Loucy (cell line): ENCODE measurements at regions not wholly inside any gene's neighbourhood (a gene's known extent, or its start where the extent isn't known, plus 50 kb on each side); places are given as distances from the start of the nearest gene placed in this dataset.

ENCODE experiments used
- CTCF ChIP-seq: fragments of 200-600 bp; sonication (generic); conservative IDR thresholded peaks from 2 replicates; pipeline ENCODE4 v1.5.1; 2014; ENCODE audit warnings: mild to moderate bottlenecking, antibody characterized with exemption, low read length
- EZH2phosphoT487 ChIP-seq: fragments of 200-600 bp; IDR thresholded peaks from 2 replicates; pipeline ENCODE4 v1.6.1; 2018; ENCODE audit warnings: antibody characterized with exemption, mild to moderate bottlenecking, moderate library complexity, borderline replicate concordance

DNA sequence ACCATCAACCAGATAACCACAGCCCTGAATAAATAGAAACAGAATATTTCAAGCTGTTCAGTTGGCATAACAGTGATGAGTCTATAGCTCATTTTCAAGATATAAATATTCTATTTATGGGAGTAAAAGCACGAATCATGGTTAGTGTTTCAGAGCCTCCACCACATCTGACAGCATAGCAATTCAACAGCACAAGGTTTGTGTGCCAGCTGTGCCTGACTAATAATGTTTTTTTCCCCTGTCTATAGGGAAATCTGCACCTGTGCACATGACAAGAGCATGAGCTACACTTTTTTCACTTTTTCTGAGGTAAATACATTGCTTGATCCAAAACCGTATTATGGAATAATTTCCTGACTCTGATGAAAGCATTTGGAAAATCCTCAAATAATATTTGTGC lies 251.3 kb downstream of the RPIA start:
- TF ChIP-seq CTCF = no peak
- no peak for TF ChIP-seq EZH2phosphoT487
